ENCODE measurements at regions not wholly inside any gene's neighbourhood (a gene's known extent, or its start where the extent isn't known, plus 50 kb on each side); places are given as distances from the start of the nearest gene placed in this dataset.

GRCh38 chr4:12447451-12447850 is 1018.8 kb upstream of the HS3ST1 start:
- TF ChIP-seq CTCF (IDR thresholded peaks at IDR 0.05) (no peak), POLR2A (IDR thresholded peaks at IDR 0.05) (no peak)
